ENCODE measurements at regions not wholly inside any gene's neighbourhood (a gene's known extent, or its start where the extent isn't known, plus 50 kb on each side); places are given as distances from the start of the nearest gene placed in this dataset.

GRCh38 chr12:125890366-125890905, 825.2 kb downstream of the AACS start (continued):
- TF ChIP-seq CBX3 (IDR thresholded peaks at IDR 0.05; ENCODE audit: borderline replicate concordance, low read depth) = no peak
- no peak for TF ChIP-seq STAT1 (conservative IDR thresholded peaks at IDR 0.05)

- Histone ChIP-seq H3K27ac (ENCODE audit: control insufficient read depth, insufficient read depth) (no peak overlapping the region), H3K27me3 (replicated peaks in 1 of 2; ENCODE audit: control insufficient read depth in 2 of 2, insufficient read depth in 2 of 2, low read length in 1 of 2) (no peaks in the 10 kb centered on the region), H3K36me3 (ENCODE audit: control insufficient read depth in 2 of 2, insufficient read depth in 2 of 2, low read length in 1 of 2) (no peaks in the 10 kb centered on the region), H3K4me2 (ENCODE audit: control insufficient read depth, insufficient read depth) (no peak overlapping the region), H3K9me3 (replicated peaks; ENCODE audit: control insufficient read depth, insufficient read depth, low read length) (no peaks in the 10 kb centered on the region), H3K79me2 (ENCODE audit: control insufficient read depth, insufficient read depth, low read length) (no peaks in the 10 kb centered on the region), H4K20me1 (ENCODE audit: control insufficient read depth, insufficient read depth) (no peaks in the 10 kb centered on the region), H2AFZ (ENCODE audit: control insufficient read depth, low read depth, low read length) (no peak overlapping the region), H3K4me3 (no peak overlapping the region), H3K4me1 (ENCODE audit: control insufficient read depth, insufficient read depth, low read length) (no peaks in the 10 kb centered on the region), H3K9ac (ENCODE audit: control insufficient read depth, insufficient read depth, low read length) (no peak overlapping the region)
- no TSS peak for BruUV-seq (replicated peaks)
- FAIRE-seq = no peak
- ChIA-PET RAD21 (ENCODE audit: unreplicated experiment) (no interaction called here), POLR2A (no interaction called here), SMC1A (ENCODE audit: uncharacterized antibody, unreplicated experiment) (no interaction called here), CTCF (no interaction called here)
- no peak for ATAC-seq
- DNase-seq (ENCODE audit: low read depth, low spot score) = no peak
- TF ChIP-seq CREM (IDR thresholded peaks at IDR 0.05; ENCODE audit: low read depth) = no peak
- TF ChIP-seq SIN3A (IDR thresholded peaks at IDR 0.05; ENCODE audit: low read depth, low read length) = no peak
- TF ChIP-seq PKNOX1 (IDR thresholded peaks at IDR 0.05) = no peak
- TF ChIP-seq PML (IDR thresholded peaks at IDR 0.05; ENCODE audit: low read length) = no peak
- no peak for TF ChIP-seq NR2F1 (conservative IDR thresholded peaks at IDR 0.05)
- TF ChIP-seq SP1 (IDR thresholded peaks at IDR 0.05; ENCODE audit: low read depth, low read length) = no peak
- TF ChIP-seq BCL11A (IDR thresholded peaks at IDR 0.05; ENCODE audit: low read depth, low read length) = no peak
- no peak for TF ChIP-seq JUND (IDR thresholded peaks at IDR 0.05; ENCODE audit: low read depth, low read length)
- no peak for TF ChIP-seq MAX (IDR thresholded peaks at IDR 0.05; ENCODE audit: low read depth, low read length)
- no peak for TF ChIP-seq CBX5 (IDR thresholded peaks at IDR 0.05; ENCODE audit: low read depth)
- no peak for TF ChIP-seq SKIL (IDR thresholded peaks at IDR 0.05; ENCODE audit: low read depth, poor library complexity, severe bottlenecking)
- no peak for TF ChIP-seq MYC (IDR thresholded peaks at IDR 0.05; ENCODE audit: insufficient read depth, insufficient read length, insufficient replicate concordance, low read length, severe bottlenecking)
- TF ChIP-seq NKRF (conservative IDR thresholded peaks at IDR 0.05) = no peak
- TF ChIP-seq ZNF384 (IDR thresholded peaks at IDR 0.05; ENCODE audit: borderline replicate concordance, low read depth, low read length) = no peak
- TF ChIP-seq SMAD5 (IDR thresholded peaks at IDR 0.05; ENCODE audit: low read depth) = no peak
- WGBS (ENCODE audit: insufficient coverage, insufficient replicate concordance, low lambda C conversion rate, missing lambda C conversion rate) = 23% methylated on average over 5 of the region's 5 CpGs
- in situ Hi-C loops (cut with MboI) = no loop called here
- intact Hi-C loops (cut with micrococcal nuclease; ENCODE audit: unreplicated experiment) = no loop called here
Observed at GRCh38 chr12:125890971-125891370, 825.7 kb downstream of the AACS start.
